ENCODE measurements at regions not wholly inside any gene's neighbourhood (a gene's known extent, or its start where the extent isn't known, plus 50 kb on each side); places are given as distances from the start of the nearest gene placed in this dataset.

DNA sequence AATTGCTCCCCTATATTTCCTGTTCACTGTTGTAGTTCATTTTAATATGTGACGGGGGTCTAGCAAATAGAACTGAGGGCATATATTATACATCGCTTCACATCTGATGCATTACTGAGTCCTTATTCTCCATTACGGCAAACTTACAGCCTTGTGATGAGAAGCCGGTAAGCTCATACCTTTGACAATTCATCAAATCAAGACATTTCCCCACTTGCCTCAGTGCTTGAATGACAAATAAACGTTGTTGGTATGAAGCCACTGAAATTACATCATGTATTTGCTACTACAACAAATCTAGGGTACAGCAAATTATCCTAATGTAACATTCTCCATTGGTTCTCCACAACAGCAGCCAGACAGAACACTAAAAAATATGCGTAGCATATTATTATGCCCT is 1999.8 kb downstream of the LRRC4C start:
- no peak for TF ChIP-seq POLR2A (IDR thresholded peaks at IDR 0.05)
- TF ChIP-seq, protein P1, sequence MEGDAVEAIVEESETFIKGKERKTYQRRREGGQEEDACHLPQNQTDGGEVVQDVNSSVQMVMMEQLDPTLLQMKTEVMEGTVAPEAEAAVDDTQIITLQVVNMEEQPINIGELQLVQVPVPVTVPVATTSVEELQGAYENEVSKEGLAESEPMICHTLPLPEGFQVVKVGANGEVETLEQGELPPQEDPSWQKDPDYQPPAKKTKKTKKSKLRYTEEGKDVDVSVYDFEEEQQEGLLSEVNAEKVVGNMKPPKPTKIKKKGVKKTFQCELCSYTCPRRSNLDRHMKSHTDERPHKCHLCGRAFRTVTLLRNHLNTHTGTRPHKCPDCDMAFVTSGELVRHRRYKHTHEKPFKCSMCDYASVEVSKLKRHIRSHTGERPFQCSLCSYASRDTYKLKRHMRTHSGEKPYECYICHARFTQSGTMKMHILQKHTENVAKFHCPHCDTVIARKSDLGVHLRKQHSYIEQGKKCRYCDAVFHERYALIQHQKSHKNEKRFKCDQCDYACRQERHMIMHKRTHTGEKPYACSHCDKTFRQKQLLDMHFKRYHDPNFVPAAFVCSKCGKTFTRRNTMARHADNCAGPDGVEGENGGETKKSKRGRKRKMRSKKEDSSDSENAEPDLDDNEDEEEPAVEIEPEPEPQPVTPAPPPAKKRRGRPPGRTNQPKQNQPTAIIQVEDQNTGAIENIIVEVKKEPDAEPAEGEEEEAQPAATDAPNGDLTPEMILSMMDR (IDR thresholded peaks at IDR 0.05): no peak
